Bronchial epithelial cell (primary cell): ENCODE measurements at regions not wholly inside any gene's neighbourhood (a gene's known extent, or its start where the extent isn't known, plus 50 kb on each side); places are given as distances from the start of the nearest gene placed in this dataset.

Experiments
- DNase-seq: peaks from one replicate; pipeline ENCODE4 v3.0.0-alpha.2; 2010; ENCODE audit warnings: low read depth
- FAIRE-seq: peaks from 2 replicates; lab custom pipeline; 2011; peaks lifted over from hg19 to GRCh38; lab: Jason Lieb, UNC
- H3K27me3 ChIP-seq: 2 replicates; pipeline ENCODE4 v1.5.1; 2011; ENCODE audit warnings: low read length; ENCODE audit not compliant: control insufficient read depth, insufficient read depth
- H3K36me3 ChIP-seq: 2 replicates; pipeline ENCODE4 v1.5.1; 2011; ENCODE audit warnings: low read length; ENCODE audit not compliant: control insufficient read depth, insufficient read depth
- H3K4me3 ChIP-seq: 2 replicates; pipeline ENCODE4 v1.5.1; 2011; ENCODE audit warnings: mild to moderate bottlenecking, low read depth, low read length, control low read depth
- TF ChIP-seq, protein P1 (sequence below): IDR thresholded peaks from 2 replicates; pipeline ENCODE4 v1.5.1; 2011; ENCODE audit warnings: mild to moderate bottlenecking, moderate library complexity, low read length, control low read depth, inconsistent platforms; ENCODE audit not compliant: insufficient read depth, severe bottlenecking

DNA sequence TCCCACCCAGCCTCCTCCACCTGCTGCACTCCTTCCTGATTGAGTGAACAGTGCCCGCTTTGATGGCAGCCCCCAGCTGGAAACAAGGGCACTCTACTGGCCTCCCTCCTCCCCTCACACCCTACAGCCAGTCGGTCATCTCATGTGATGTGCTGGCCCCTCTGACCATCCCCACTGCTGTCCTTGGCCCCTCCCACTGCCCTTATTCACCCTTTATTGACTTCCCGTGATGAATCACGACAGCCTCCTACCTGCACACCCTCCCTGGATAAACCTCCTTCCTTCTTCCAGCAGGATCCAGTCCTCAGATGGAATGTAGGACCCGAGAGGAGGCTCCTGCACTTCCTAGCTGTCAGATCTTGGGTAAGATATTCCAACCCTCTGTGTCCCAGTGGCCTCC is 186.5 kb upstream of the SH3BP4 start:
- no peak for FAIRE-seq
- H3K36me3 ChIP-seq: no peaks in the 10 kb centered on the region
- TF ChIP-seq, protein P1, sequence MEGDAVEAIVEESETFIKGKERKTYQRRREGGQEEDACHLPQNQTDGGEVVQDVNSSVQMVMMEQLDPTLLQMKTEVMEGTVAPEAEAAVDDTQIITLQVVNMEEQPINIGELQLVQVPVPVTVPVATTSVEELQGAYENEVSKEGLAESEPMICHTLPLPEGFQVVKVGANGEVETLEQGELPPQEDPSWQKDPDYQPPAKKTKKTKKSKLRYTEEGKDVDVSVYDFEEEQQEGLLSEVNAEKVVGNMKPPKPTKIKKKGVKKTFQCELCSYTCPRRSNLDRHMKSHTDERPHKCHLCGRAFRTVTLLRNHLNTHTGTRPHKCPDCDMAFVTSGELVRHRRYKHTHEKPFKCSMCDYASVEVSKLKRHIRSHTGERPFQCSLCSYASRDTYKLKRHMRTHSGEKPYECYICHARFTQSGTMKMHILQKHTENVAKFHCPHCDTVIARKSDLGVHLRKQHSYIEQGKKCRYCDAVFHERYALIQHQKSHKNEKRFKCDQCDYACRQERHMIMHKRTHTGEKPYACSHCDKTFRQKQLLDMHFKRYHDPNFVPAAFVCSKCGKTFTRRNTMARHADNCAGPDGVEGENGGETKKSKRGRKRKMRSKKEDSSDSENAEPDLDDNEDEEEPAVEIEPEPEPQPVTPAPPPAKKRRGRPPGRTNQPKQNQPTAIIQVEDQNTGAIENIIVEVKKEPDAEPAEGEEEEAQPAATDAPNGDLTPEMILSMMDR: no peak
- no peak for DNase-seq
- no peak overlapping the region for H3K4me3 ChIP-seq
- H3K27me3 ChIP-seq: no peaks in the 10 kb centered on the region

DNA sequence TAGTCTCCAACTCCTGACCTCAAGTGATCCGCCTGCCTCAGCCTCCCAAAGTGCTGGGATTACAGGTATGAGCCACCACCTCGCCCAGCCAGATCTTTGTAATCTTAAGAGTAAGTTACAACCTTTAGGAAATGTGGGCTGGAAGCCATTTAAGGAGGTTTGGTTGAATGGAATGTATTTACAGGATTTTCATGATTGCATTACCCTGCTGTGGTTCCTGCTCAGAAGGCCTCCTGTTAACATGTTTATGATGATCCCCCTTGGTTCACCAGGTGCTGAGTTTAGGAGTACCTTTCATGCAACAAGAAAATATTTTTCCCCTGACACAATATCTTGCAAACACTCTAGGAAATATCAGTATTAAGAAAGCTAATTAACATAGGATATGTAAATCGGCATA is 187.4 kb upstream of the SH3BP4 start:
- DNase-seq: no peak
- no peak for FAIRE-seq
- H3K27me3 ChIP-seq: no peaks in the 10 kb centered on the region
- no peaks in the 10 kb centered on the region for H3K36me3 ChIP-seq
- TF ChIP-seq, protein P1: no peak
- no peak overlapping the region for H3K4me3 ChIP-seq

DNA sequence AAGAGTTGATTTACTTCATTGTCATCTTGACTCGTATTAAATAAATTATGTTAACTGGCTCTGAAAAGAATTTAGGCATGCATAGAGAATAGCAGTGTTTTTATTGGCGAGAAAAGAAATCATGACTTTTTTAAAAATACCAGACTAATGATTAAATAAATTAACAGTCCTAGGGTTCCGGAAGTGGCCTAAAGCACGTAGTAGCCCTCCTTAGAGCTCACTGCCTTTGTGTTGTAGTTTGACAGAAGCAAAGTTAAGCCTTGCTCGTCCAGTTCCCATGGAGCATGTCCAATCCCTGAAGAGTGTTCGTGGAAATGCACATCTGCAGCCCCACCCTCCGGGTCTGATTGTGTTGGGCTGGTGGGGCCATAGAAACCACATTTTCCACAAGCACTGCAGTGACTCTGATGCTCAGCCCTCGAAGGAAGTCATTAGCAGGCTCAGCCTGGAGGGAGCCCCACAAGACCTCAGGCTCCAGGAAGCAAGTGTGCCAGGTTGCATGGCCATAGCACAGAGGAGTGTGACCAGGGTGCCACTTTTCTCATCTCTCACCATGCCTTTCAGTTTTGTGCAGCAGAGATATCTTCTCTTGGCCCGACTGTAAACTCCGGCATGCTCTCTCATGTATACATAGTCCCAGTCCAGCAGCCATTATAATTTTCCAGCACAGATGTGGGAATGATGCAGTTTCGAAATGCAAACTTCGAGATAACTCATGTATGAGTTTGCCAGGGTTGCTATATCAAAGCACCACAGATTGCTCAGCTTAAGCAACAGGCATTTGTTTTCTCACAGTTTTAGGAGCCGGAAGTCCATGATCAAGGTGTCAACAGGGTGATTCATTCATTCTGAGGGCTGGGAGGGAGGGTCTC is 188.6 kb upstream of the SH3BP4 start:
- Histone ChIP-seq H3K4me3 (no peak overlapping the region), H3K36me3 (no peaks in the 10 kb centered on the region), H3K27me3 (no peaks in the 10 kb centered on the region)
- FAIRE-seq (peak; percentile 94), DNase-seq (peak; percentile 25)
- TF ChIP-seq, protein P1: no peak

DNA sequence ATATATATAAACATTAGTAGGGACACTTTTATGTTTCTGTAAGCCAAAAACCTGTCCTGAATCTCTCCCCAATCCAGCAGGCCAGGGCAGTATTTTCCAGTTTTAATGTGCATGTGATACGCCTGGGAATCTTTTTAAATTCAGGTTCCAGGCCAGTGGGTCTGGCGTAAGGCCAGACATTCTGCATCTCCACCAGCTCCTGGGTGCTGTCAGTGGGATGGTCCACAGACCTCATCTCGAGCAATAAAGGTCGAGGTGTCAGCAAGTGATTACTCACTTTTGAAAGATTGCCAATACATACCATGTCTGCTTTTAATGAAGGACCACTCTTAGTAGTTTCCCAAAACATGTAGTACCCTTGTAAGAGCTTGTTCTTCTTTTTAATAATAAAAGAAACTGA is 189.9 kb upstream of the SH3BP4 start:
- FAIRE-seq (no peak), DNase-seq (no peak)
- TF ChIP-seq, protein P1: no peak
- H3K4me3 ChIP-seq: no peak overlapping the region
- H3K27me3 ChIP-seq: no peaks in the 10 kb centered on the region
- H3K36me3 ChIP-seq: no peaks in the 10 kb centered on the region

DNA sequence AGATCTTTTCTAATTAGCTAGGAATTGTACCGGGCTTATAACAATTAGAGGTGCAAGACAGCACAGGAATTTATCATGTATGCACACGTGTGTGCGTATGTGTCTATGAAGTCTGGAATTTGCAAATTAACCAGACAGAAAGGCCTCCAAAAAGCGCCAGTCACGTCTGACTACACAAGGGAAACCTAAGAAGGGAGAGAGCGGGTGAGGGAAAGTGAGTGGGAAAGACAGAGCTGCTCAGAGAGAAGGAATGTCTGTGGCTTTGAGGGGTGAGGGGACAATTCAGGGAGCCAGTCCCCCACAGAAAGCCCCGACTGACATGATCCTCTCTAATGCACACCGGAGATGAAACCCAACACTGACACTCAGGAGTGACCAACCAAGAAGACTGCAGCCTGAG is 197.7 kb upstream of the SH3BP4 start:
- TF ChIP-seq, protein P1: no peak
- Histone ChIP-seq H3K27me3 (no peaks in the 10 kb centered on the region), H3K4me3 (no peak overlapping the region), H3K36me3 (no peaks in the 10 kb centered on the region)
- FAIRE-seq: no peak
- peak; percentile 82 for DNase-seq
